ENCODE measurements at regions not wholly inside any gene's neighbourhood (a gene's known extent, or its start where the extent isn't known, plus 50 kb on each side); places are given as distances from the start of the nearest gene placed in this dataset.
A peak's percentile ranks its signal among the peaks of the same experiment; 100 is the strongest.
"Not testable (repeated sequence)": the region's sequence is repeated elsewhere in the genome, so short reads cannot be mapped to it uniquely, and the experiment has no call there.

DNA sequence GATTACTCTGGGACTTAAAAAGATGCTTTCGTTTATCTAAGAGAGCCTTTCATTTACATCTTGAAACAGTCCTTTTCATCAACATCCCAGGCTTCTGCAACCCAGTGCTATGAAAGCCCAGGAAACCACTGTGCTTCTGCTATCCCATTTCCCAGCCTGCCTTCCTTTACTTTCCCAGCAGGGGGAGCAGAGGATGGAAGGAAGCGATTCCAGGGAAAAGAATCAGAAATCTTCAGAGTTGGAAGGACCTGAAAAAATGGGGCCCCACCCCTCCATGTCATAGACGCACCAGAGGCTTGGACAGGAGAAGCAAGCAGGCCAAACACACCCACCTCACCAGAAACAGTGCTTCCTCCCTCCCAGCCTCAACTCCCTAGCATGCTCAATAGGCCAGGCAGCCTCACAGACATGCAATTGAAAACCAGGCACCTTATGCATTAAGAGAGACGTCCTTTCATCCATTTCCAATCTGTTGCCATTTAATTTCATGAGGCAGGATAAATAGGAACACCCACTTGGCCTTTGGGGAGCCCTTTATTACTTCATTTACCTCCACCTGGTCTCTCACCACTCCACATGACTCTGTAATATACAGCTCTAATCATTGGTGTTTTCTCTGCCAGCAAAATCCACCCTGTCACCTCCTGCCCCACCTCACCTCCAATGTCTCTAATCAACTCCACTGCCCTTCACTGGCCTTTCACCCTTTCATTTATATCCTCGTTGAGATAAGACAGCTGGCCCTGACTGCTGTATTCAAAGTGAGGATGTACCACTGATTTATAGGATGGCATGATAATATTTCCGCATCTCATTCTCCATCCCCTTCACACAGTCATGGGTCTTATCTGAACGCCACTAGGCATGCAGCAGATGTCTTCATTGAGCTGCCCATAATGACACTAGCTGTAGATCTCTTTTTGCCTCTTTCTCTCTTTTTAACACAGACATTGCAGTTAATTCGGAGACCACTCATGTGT is 583.9 kb downstream of the NTRK3 start:
- DNase-seq (ENCODE audit: low spot score) = peak; percentile 66

DNA sequence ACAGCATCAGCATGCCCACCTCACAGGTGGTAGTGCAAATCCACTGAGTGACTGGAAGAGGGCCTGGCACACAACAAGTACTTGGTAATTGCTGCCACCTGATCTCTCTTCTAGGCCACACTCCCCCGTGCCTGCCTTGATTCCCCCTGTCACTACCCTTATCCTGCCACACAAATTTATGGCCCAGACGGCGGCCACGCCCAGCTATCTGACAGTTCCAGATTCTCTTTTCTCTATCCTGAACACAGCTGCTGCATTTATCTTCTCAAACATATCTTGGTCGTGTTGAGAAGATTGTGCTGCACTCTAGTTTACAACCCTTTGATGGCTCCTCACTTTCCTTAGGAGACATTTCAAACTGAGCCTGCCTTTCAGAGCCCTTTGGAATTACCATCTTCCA is 585.2 kb downstream of the NTRK3 start:
- no peak for DNase-seq (ENCODE audit: low spot score)

DNA sequence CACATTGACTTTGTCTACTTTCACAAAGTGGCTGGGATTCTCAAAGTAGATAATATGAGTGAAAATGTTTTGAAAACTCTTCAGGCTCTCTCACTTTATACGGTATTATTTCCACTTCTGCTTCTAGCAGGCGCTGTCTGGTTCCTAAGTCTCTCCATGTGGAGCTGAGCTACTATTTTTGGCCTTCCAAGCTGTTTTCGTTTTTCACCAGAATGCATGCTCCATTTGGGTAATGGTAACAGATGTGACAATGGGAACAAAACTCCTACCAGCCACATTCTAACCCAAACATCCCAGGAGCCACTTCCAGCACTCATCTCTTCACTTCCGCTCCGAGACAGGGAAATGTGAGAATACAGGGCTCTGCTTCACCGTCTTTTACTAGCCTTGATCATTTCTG is 586.7 kb downstream of the NTRK3 start:
- DNase-seq (ENCODE audit: low spot score) = no peak

DNA sequence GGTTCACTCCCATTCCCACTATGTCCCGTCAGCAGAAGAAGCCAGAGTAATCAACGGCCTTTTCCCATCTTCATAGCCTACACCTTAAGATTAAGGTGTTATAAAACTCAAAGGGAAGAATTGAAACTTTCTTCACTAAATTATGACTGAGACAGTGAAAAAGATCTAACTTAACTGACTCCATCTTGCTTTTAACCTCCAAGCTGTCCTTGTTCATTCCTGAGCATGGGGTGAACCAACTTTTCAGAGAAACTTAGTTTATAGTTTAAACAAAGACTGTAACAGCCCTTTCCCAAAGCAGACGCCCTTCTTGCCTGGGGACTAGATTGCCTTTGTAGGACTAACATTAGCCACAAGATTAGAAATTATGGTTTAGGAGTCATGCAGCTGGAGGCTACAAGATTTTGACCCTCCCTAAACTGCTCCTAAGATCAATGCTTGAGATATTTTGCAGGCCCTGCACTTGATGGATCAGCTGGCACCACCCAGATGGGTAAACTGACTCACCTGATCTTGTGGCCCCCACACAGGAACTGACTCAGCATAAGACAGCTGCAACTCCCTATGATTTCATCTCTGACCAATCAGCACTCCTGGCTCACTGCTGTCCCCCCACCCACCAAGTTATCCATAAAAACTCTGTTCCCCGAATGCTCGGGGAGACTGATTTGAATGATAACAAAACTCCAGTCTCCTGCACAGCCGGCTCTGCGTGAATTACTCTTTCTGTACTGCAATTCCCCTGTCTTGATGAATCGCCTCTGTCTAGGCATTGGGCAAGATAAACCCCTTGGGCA is 587.6 kb downstream of the NTRK3 start:
- not testable (repeated sequence) for DNase-seq (ENCODE audit: low spot score)

DNA sequence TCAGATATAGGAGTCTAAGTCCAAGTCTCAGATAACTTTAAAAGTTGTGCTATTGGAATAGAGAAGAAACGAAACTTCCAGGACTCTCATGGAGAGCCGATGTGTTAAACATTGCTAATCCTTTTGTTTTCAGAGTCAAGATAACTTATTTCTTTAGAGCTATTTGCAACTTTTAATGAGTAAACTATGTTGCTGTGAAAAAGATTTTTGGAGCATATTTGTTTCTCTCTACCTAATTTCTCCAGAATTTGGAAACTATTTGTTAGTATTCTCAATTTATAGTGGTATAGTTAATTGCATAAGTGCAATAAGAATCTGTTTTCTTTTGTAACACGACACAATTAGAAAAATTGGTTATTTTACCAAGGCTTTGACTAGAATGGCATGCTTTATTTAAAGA is 588.9 kb downstream of the NTRK3 start:
- no peak for DNase-seq (ENCODE audit: low spot score)

DNA sequence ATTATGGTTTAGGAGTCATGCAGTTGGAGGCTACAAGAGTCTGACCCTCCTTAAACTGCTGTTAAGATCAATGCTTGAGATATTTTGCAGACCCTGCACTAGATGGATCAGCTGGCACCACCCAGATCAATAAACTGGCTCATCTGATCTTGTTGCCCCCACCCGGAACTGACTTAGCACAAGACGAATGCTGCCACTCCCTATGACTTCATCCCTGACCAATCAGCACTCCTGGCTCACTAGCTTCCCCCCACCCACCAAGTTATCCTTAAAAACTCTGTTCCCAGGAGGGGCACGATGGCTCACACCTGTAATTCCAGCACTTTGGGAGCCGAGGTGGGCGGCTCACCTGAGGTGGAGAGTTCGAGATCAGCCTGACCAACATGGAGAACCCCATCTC is 594.0 kb downstream of the NTRK3 start:
- DNase-seq (ENCODE audit: low spot score) = no peak

DNA sequence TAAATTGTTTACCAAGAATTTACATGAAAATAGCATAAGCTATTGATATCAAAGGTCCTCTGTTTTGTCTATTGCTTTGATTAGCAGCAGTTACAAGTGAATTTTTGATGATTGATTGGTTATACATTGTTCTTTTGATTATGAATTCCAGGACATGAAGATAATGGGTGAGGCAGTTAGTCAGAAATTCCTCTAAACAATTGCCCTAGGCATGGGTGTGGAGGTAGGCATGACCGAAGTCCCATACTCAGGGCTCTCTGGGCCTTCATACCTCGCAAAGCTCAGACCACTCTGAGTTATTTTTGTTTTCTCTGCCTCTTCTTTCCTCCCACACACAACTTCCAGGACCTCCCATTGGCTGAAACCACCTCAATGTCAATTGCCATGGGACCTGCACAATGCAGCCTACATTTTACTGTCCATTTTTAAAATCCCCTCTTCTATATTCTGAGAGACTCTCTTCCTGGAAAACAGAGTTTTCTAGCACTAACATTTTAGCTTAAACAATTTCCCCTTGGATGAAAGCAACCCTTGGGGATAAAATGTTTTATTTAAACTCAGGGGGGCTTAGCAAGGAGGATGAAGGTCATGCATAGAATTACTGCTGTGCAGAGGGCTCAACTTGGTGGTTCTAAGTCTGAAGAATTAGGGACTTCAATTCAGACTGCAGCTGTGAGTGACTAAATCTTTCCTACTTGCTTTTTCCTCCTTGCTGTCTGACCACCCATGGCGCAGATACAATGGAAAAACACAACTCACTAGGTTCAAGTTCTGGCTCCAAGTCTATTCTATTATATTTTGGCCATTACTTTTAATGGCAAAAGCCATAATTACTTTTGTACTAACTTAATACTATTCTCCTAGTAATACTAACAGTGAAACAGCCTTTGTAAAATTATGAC is 594.8 kb downstream of the NTRK3 start:
- DNase-seq (ENCODE audit: low spot score) = no peak

DNA sequence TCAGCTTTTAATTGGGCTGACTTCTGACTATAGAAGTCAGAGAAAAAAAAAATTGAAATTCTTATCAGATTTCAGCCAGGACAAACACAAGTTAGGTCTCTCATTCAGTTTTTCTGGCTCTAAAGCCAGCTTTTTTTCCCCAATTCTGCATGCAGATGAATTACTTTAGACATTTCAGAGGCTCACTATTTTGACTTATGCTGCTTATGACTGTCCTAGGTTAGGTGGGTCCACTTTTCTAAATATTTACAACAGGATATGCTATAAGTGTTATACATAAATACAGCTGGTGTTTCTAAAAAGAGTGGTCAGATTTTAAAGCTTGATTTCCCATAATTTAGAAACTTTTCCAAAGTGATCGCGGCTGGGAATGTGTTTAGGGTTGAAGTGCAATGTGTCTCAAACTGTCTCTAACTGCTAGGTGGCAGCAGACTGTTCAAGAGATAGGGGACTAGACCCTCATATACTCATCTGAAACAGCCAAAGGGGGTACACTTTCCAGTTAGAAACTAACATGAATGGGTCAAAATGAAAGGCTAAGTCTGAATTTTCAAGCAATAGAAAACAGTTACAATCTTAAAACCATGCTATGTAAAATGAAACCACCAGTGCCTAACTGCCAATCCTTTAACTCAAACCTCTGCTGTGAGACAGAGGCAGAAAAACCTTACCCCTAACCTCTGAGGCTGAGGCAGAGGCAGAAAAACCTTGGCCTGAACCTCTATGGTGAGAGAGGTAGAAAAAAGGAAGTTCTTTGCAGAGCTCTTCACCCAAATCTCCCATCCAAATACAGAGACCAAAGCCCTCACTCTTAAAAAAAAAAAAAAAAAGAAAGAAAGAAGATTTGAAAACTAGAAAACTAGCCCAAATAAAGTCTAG is 596.0 kb downstream of the NTRK3 start:
- DNase-seq (ENCODE audit: low spot score) = no peak

DNA sequence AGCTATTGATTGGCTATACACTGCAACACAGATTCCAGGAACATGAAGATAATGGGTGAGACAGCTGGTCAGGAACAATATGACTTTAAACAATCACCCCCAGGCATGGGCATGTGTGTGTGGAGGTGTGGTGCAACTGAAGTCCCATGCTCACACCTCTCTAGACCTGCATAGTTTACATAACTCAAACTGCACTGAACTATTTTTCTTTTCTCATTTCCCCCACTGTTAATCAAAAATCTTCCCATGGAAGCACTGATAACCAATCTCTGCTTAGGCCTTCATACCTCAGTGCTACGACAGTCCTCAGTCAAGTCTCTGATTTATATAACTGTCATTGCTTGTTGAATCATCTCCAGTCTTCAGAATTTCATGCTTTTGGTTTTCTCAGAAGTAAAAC is 600.2 kb downstream of the NTRK3 start:
- DNase-seq (ENCODE audit: low spot score) = no peak

DNA sequence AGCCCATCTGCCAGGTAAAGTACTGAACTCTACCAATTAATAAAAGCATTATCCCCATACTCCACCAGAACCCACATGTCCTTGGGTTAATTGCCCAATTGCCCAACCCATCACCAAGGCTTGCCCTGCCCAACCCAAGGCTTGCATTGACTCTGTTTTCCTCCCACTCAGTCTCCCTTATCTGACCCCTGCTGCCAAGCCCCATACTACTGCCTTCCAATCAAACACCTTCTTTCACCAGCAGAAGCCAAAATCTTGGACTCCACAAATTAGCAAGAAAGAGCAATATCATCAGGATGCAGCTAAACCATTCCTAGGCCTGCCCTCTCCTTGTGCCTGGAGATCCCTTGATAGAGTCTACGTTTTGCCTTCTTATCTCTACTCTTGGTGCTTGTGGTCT is 602.9 kb downstream of the NTRK3 start:
- DNase-seq (ENCODE audit: low spot score) = no peak

DNA sequence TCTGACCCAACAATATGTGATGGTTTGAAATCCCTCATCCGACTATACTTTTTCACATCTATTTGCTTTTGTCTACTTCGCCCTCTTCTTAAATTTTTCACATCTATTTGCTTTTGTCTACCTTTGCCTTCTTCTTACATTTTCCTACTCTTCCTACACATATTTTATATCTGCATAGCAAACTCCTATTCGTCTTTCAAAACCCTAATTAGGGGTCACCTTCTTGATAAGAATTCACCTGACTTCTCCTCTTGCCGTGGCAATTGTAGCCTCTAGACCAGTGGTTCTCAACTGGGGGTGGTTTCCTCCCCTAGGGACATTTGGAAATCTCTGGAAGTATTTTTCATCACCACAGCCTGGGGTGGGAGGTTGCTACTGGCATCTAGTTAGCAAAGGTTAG is 607.4 kb downstream of the NTRK3 start:
- no peak for DNase-seq (ENCODE audit: low spot score)

DNA sequence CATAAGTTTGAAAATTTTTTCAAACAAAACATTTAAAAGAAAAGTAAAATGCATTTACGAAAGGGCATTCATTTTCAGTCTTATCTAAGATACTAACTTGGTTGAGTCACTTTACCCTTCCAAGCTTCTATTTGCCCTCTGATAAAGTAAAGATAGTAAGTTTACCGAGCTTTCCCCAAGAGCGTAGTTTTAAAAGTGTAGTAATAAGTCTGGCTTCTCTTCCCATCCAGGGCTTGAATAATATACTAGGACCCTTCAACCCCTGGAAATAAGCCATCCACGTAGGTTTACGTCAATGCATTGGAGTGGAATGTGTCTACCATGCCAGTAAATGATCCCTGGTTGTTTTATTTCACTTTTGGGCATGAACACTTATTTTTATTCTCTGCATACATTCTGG is 608.3 kb downstream of the NTRK3 start:
- DNase-seq (ENCODE audit: low spot score) = no peak

DNA sequence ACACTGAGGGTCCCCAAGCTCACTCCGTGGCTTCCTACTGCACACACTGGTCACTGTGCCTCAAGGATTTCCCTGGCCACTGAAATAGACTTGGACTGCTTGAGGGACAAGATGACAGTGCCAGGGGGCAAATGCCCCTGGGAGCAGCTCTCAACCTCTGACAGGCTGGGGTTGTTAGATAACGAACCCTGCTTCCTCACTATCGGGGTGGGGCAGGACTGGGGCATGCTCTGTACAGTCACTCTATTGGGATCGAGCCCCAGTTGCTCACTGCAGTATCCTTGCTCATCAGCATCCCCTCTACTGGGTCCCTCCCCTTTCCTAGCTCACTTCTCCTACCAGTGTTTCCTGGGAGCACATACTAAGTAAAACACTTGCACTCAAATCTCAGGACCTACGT is 610.8 kb downstream of the NTRK3 start:
- DNase-seq (ENCODE audit: low spot score) = no peak

DNA sequence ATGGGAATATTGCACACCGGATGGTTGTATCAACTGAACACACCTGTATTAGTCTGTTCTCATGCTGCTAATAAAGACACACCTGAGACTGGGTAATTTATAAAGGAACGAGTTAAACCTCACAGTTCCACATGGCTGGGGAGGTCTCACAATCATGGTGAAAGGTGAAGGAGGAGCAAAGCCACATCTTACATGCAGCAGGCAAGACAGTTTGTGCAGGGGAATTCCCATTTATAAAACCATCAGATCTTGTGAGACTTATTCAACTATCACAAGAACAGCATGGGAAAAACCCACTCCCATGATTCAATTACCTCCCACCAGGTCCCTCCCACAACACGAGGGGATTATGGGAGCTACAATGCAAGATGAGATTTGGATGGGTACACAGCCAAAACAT is 613.5 kb downstream of the NTRK3 start:
- DNase-seq (ENCODE audit: low spot score) = not testable (repeated sequence)

DNA sequence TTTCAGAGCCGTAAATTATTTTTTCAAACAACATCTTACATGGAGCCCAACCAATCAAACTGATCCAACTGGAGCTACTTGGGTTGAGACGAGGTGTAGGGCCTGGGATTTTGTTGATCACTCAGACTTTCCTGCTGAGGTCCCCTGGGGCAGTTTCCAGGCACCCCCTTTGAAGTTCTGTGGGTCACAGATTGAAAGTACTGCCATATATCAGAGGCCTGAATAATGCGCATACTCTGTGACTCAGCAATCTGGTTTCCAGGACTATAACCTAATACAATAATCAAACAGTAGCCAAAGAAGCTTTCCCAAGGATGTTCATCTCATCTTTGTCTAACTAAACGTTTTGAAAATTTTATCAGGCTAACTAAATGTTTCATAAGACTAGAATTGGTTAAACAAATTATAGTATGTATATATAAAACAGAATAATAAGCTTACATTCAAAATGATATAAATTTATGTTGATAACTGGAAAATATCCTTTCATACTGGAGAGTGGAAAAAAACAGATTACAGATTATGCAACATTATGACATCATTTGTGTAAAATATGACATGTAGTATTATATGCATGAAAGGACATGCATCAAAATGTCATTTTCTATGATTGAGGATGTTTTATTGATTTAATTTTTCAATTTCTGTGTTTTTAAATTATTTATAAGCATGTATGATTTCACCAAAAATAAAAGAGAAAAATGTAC is 617.1 kb downstream of the NTRK3 start:
- no peak for DNase-seq (ENCODE audit: low spot score)

DNA sequence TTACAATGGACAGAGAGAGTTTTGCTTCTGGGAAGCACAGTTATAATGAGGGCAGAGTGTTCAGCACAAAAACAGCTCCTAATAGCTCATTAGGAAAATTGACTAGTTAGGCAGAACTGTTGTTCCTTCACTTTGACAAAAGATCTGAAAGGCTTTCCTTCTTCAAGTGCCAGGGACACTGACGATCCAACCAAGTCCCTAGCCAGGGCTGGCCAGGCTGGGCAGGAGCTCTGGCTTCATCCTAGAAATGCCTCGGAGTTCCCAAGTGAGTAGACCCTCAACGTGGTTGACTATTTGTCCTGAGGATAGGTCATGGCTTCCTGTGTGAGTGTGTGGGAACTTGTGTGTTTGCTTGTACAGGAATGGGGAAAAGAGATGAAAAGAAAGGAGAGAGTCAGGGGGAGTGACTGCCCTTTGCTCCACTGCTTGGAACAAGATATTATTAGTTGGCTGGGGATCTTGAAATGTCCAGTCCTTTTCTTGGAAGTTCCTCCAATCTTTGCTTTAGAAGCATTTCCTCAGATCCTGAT is 617.9 kb downstream of the NTRK3 start:
- DNase-seq (ENCODE audit: low spot score) = no peak

DNA sequence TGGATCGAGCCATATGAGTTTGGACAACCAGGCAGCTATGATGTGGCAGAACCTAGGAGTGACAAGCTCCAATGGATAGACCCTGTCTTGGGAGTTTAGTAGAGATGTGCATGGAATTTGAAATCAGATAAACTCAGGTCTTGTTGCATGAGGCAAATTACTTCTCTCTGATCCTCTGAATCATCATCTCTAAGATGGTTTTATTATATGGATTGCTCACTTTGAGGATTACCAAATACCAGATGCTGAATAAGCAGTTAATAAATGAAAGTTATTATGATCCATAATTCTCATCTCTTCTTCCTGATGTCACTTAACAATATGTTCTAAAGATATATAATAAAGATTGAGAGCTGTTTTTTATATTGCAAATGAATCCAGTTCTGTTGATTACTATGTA is 622.2 kb downstream of the NTRK3 start:
- DNase-seq (ENCODE audit: low spot score) = no peak

DNA sequence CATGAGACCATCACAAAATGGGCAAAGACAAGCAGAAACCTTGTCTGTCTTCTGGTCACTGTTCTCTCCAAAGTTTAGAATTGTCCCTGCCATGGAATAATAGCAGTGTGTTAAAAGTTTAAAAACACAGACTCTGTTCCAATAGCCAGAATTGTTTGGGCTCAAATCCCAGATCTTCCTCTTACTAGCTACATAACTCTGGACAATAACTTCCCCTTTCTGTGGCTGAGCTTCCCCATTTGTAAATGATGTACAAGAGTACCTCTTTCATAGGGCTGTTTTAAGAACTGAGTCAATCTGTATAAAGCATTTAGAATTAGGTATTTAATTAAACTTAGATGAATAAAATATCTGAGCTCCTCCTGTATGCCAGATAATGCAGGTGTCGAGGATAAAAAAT is 623.0 kb downstream of the NTRK3 start:
- no peak for DNase-seq (ENCODE audit: low spot score)

DNA sequence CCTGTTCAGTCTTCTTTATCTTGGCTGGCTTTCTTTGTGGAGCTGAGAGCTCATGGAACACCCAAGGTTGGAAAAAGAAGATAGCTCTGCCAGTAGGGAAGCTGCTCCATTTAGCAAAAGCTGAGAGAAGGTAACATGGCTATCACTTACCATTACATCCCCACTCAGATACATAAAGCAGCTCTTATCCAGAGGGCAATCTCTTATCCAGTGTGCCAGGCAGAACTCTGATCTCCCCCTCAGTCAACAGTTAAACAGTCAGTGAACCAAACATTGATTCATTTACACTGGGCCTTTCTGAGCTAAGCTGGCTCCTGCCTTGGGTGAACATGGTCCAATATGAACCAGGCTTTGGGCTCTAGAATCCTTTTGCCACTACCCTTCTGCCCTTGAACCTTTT is 624.2 kb downstream of the NTRK3 start:
- DNase-seq (ENCODE audit: low spot score) = no peak

DNA sequence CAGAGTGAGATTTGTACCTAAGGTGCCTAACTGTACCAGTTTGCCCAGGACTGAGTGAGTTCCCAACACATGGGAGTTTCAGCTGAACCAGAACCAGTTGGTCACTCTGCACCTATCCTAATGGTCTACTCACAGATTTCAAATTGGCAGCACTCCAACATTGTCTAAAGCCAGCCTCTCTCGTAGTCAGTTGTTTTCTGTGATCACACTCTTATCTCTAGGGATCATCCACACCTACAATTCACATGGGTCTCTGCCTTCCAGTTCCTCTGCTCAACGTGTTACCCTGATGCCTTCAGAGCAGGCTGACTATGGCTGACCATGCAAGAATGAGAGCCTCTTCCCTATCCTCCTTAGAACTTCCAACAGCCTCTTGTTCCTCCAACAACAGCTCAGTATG is 624.8 kb downstream of the NTRK3 start:
- DNase-seq (ENCODE audit: low spot score) = no peak

Data from AG20443 (cell line).